Vagina (tissue), 2 donors: ENCODE measurements at regions not wholly inside any gene's neighbourhood (a gene's known extent, or its start where the extent isn't known, plus 50 kb on each side); places are given as distances from the start of the nearest gene placed in this dataset.

Experiments used
- DNase-seq, 2 donors: peaks; one replicate each; pipeline ENCODE4 v3.0.0-alpha.2; 2017; ENCODE audit errors: extremely low spot score in 2 of 2
- H3K27ac ChIP-seq: fragments of 200-600 bp; sonication (generic); one replicate; pipeline ENCODE4 v1.5.1; 2019
- H3K27me3 ChIP-seq: fragments of 200-600 bp; sonication (generic); one replicate; pipeline ENCODE4 v1.5.1; 2019
- H3K36me3 ChIP-seq, 2 donors: fragments of 200-600 bp; sonication (generic); one replicate each; pipeline ENCODE4 v1.5.1; 2017 to 2019
- H3K4me1 ChIP-seq: fragments of 200-600 bp; sonication (generic); one replicate; pipeline ENCODE4 v1.5.1; 2019
- H3K4me3 ChIP-seq, 2 donors: fragments of 200-600 bp; sonication (generic); 1 replicate in 1 of 2; 2 replicates in 1 of 2; pipeline ENCODE4 v1.5.1; 2016 to 2019
- H3K9me3 ChIP-seq: fragments of 200-600 bp; sonication (generic); one replicate; pipeline ENCODE4 v1.5.1; 2019
- CTCF ChIP-seq, 3 experiments: fragments of 450-650 bp in 2 of 3; fragments of 200-600 bp in 1 of 3; sonication (generic) in 1 of 3; IDR thresholded peaks; one replicate each; pipeline ENCODE4 v1.5.1; 2017 to 2019; ENCODE audit warnings: antibody characterized with exemption in 3 of 3, mild to moderate bottlenecking in 2 of 3, moderate library complexity in 2 of 3
- POLR2A ChIP-seq, 2 donors: fragments of 450-650 bp; IDR thresholded peaks; one replicate each; pipeline ENCODE4 v1.6.1; 2017; ENCODE audit warnings: antibody characterized with exemption in 2 of 2, mild to moderate bottlenecking in 2 of 2, moderate library complexity in 2 of 2
- POLR2AphosphoS5 ChIP-seq, 2 donors: sonication (generic); formaldehyde crosslinking; IDR thresholded peaks; one replicate each; pipeline ENCODE4 v1.9.0; 2017; ENCODE audit warnings: antibody characterized with exemption in 2 of 2, mild to moderate bottlenecking in 2 of 2, low read depth in 1 of 2; ENCODE audit not compliant: insufficient read depth in 1 of 2
- intact Hi-C: fragments of 100-400 bp; cut with DNase I; formaldehyde crosslinking; loops from one replicate; pipeline ENCODE4 v1.15.1; 2023

- intact Hi-C loops, result no loop called here
- Histone ChIP-seq H3K27me3 (no peaks in the 10 kb centered on the region), H3K9me3 (no peaks in the 10 kb centered on the region), H3K4me1 (no peaks in the 10 kb centered on the region), H3K27ac (no peak overlapping the region), H3K4me3 (no peak overlapping the region), H3K36me3 (no peaks in the 10 kb centered on the region)
- DNase-seq, result no peak
- TF ChIP-seq POLR2AphosphoS5 (IDR thresholded peaks at IDR 0.05; ENCODE audit: insufficient read depth in 1 of 2, low read depth in 1 of 2) (no peak), CTCF (IDR thresholded peaks at IDR 0.05) (no peak), POLR2A (IDR thresholded peaks at IDR 0.05) (no peak)
Observed at GRCh38 chr14:38385836-38386235, 129.9 kb upstream of the CLEC14A start.

- Histone ChIP-seq H3K36me3 (no peaks in the 10 kb centered on the region), H3K4me1 (no peaks in the 10 kb centered on the region), H3K4me3 (no peak overlapping the region), H3K27ac (no peak overlapping the region), H3K27me3 (no peaks in the 10 kb centered on the region), H3K9me3 (no peaks in the 10 kb centered on the region)
- intact Hi-C loops, result no loop called here
- TF ChIP-seq POLR2AphosphoS5 (IDR thresholded peaks at IDR 0.05; ENCODE audit: insufficient read depth in 1 of 2, low read depth in 1 of 2) (no peak), POLR2A (IDR thresholded peaks at IDR 0.05) (no peak), CTCF (IDR thresholded peaks at IDR 0.05) (no peak)
- DNase-seq, result no peak
Observed at GRCh38 chr14:38385343-38385742, 129.4 kb upstream of the CLEC14A start.

GRCh38 chr14:38384741-38385140, 128.8 kb upstream of the CLEC14A start:
- H3K4me1 ChIP-seq, result no peaks in the 10 kb centered on the region
- H3K27ac ChIP-seq, result no peak overlapping the region
- no peaks in the 10 kb centered on the region for H3K9me3 ChIP-seq
- DNase-seq, result no peak
- intact Hi-C loops, result no loop called here
- H3K4me3 ChIP-seq, result no peak overlapping the region
- no peaks in the 10 kb centered on the region for H3K27me3 ChIP-seq
- TF ChIP-seq CTCF (IDR thresholded peaks at IDR 0.05), result no peak
- no peak for TF ChIP-seq POLR2A (IDR thresholded peaks at IDR 0.05)
- no peak for TF ChIP-seq POLR2AphosphoS5 (IDR thresholded peaks at IDR 0.05; ENCODE audit: insufficient read depth in 1 of 2, low read depth in 1 of 2)
- no peaks in the 10 kb centered on the region for H3K36me3 ChIP-seq

- H3K27me3 ChIP-seq, result no peaks in the 10 kb centered on the region
- intact Hi-C loops, result no loop called here
- H3K4me3 ChIP-seq, result no peak overlapping the region
- H3K27ac ChIP-seq, result no peak overlapping the region
- H3K9me3 ChIP-seq, result no peaks in the 10 kb centered on the region
- no peaks in the 10 kb centered on the region for H3K4me1 ChIP-seq
- TF ChIP-seq POLR2A (IDR thresholded peaks at IDR 0.05) (no peak), POLR2AphosphoS5 (IDR thresholded peaks at IDR 0.05; ENCODE audit: insufficient read depth in 1 of 2, low read depth in 1 of 2) (no peak), CTCF (IDR thresholded peaks at IDR 0.05) (no peak)
- no peak for DNase-seq
- H3K36me3 ChIP-seq, result no peaks in the 10 kb centered on the region
Observed at GRCh38 chr14:38367922-38368321, 112.0 kb upstream of the CLEC14A start.

- H3K36me3 ChIP-seq, result no peaks in the 10 kb centered on the region
- H3K4me1 ChIP-seq, result no peaks in the 10 kb centered on the region
- H3K27ac ChIP-seq, result no peak overlapping the region
- no peak overlapping the region for H3K4me3 ChIP-seq
- no peaks in the 10 kb centered on the region for H3K9me3 ChIP-seq
- no peak for DNase-seq
- no peaks in the 10 kb centered on the region for H3K27me3 ChIP-seq
- TF ChIP-seq POLR2AphosphoS5 (IDR thresholded peaks at IDR 0.05; ENCODE audit: insufficient read depth in 1 of 2, low read depth in 1 of 2) (no peak), CTCF (IDR thresholded peaks at IDR 0.05) (no peak), POLR2A (IDR thresholded peaks at IDR 0.05) (no peak)
- intact Hi-C loops, result no loop called here
Observed at GRCh38 chr14:38366374-38366773, 110.5 kb upstream of the CLEC14A start.
